Osteocyte (in vitro differentiated cells): ENCODE measurements at regions not wholly inside any gene's neighbourhood (a gene's known extent, or its start where the extent isn't known, plus 50 kb on each side); places are given as distances from the start of the nearest gene placed in this dataset.
A peak's percentile ranks its signal among the peaks of the same experiment; 100 is the strongest.

ENCODE experiments used
- DNase-seq: peaks from one replicate; pipeline ENCODE4 v3.0.0; 2021; ENCODE audit warnings: mixed read lengths; ENCODE audit not compliant: unreplicated experiment; ENCODE audit errors: extremely low spot score
- H3K27ac Mint-ChIP-seq: one replicate; pipeline ENCODE4 v1.8.0; 2021; ENCODE audit warnings: mild to moderate bottlenecking, mixed read lengths; ENCODE audit not compliant: unreplicated experiment
- H3K27me3 Mint-ChIP-seq: one replicate; pipeline ENCODE4 v1.8.0; 2021; ENCODE audit warnings: mixed read lengths; ENCODE audit not compliant: unreplicated experiment
- H3K36me3 Mint-ChIP-seq: one replicate; pipeline ENCODE4 v1.8.0; 2021; ENCODE audit warnings: mixed read lengths; ENCODE audit not compliant: unreplicated experiment
- H3K4me1 Mint-ChIP-seq: one replicate; pipeline ENCODE4 v1.8.0; 2021; ENCODE audit warnings: mixed read lengths; ENCODE audit not compliant: unreplicated experiment
- H3K4me3 Mint-ChIP-seq: one replicate; pipeline ENCODE4 v1.8.0; 2021; ENCODE audit warnings: mild to moderate bottlenecking, moderate library complexity, mixed read lengths; ENCODE audit not compliant: unreplicated experiment
- H3K9me3 Mint-ChIP-seq: one replicate; pipeline ENCODE4 v1.8.0; 2021; ENCODE audit warnings: mixed read lengths; ENCODE audit not compliant: unreplicated experiment
- TF ChIP-seq, protein P1 (sequence below): fragments of 200-600 bp; sonication (generic); IDR thresholded peaks from 2 replicates; pipeline ENCODE4 v1.5.0; 2021; ENCODE audit warnings: antibody characterized with exemption, mild to moderate bottlenecking, moderate library complexity

GRCh38 chr11:29183301-29183700, 833.5 kb downstream of the KCNA4 start:
- Mint-ChIP-seq H3K36me3 (no peaks in the 10 kb centered on the region), H3K4me3 (no peak overlapping the region), H3K9me3 (no peaks in the 10 kb centered on the region), H3K27ac (no peak overlapping the region), H3K4me1 (peaks cover 14% of the 10 kb centered on the region), H3K27me3 (no peaks in the 10 kb centered on the region)
- TF ChIP-seq, protein P1, sequence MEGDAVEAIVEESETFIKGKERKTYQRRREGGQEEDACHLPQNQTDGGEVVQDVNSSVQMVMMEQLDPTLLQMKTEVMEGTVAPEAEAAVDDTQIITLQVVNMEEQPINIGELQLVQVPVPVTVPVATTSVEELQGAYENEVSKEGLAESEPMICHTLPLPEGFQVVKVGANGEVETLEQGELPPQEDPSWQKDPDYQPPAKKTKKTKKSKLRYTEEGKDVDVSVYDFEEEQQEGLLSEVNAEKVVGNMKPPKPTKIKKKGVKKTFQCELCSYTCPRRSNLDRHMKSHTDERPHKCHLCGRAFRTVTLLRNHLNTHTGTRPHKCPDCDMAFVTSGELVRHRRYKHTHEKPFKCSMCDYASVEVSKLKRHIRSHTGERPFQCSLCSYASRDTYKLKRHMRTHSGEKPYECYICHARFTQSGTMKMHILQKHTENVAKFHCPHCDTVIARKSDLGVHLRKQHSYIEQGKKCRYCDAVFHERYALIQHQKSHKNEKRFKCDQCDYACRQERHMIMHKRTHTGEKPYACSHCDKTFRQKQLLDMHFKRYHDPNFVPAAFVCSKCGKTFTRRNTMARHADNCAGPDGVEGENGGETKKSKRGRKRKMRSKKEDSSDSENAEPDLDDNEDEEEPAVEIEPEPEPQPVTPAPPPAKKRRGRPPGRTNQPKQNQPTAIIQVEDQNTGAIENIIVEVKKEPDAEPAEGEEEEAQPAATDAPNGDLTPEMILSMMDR: no peak
- DNase-seq: no peak

DNA sequence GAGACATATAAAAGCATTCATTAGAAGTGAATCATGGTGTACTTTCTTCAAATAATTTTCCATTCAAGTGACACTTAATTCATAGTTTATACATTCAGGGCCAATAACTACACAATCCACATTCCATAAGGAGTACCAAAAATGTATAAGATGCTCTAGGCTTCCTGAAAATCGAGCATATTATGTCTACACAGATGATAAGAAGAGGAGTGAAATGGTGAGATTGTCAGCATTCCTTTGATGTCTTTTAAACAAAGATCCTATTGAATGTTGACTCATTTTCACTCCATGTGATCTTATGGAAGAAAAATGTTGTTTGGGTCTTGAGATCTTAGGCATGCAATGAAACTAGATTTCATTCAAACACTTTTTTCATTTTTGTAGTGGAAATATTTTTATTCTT, 843.2 kb downstream of the KCNA4 start:
- DNase-seq: no peak
- Mint-ChIP-seq H3K4me1 (peaks cover 36% of the 10 kb centered on the region), H3K9me3 (no peaks in the 10 kb centered on the region), H3K4me3 (no peak overlapping the region), H3K27me3 (no peaks in the 10 kb centered on the region), H3K27ac (peak overlapping the region; percentile 86), H3K36me3 (no peaks in the 10 kb centered on the region)
- TF ChIP-seq, protein P1: no peak

DNA sequence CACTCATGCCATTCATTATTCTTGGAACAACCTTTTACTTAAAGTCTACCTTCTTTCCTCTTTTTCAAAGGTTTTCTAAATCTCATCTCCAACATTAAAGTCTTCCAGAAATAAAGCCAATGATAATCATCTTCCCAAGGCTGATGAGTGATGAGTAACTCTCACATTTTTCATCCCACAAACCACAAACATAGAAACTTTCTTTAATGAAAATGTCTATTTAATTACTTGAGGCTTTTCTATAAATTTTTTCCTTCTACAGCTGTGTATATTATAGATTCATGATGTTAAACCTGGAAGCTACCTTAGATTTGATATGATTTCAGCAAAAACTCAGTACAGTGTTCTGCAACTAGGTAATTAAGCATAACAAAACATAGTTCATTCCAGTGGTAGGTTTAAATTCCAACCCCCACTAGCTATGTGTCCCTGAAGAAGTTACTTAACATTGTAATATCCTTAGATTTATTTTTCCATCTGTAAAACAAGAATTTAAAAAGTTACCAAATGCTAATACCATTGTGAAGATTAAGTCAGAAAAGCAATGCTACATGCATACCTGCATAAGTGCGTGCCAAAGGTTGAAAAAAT, 845.4 kb downstream of the KCNA4 start:
- TF ChIP-seq, protein P1: no peak
- Mint-ChIP-seq H3K9me3 (no peaks in the 10 kb centered on the region), H3K4me3 (no peak overlapping the region), H3K36me3 (no peaks in the 10 kb centered on the region), H3K27ac (no peak overlapping the region), H3K27me3 (no peaks in the 10 kb centered on the region), H3K4me1 (peaks cover 38% of the 10 kb centered on the region)
- no peak for DNase-seq

- Mint-ChIP-seq H3K9me3 (no peaks in the 10 kb centered on the region), H3K4me1 (peaks cover 5% of the 10 kb centered on the region), H3K27ac (no peak overlapping the region), H3K36me3 (no peaks in the 10 kb centered on the region), H3K4me3 (no peak overlapping the region), H3K27me3 (no peaks in the 10 kb centered on the region)
- DNase-seq: no peak
- TF ChIP-seq, protein P1: no peak
Observed at GRCh38 chr11:29166306-29166705, 850.5 kb downstream of the KCNA4 start.

DNA sequence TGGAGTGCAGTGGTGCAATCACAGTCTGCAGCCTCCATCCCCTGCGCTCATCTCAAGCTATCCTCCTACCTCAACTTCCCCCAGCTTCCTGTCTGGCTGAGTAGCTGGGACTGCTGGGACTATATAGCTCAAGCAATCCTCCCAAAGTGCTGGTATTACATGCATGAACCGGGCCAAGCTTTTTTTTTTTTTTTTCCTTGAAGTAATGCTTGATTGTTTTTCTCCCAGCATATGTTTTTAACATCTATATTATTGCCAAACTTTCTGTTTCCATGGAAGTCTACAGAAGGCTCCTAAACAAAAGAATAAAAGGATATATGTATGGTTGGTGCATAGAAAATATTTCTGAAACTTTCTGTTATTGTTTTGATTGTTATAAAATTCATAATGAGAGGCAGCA, 853.6 kb downstream of the KCNA4 start:
- Mint-ChIP-seq H3K27me3 (no peaks in the 10 kb centered on the region), H3K36me3 (no peaks in the 10 kb centered on the region)

More for the DNA sequence above, 853.6 kb downstream of the KCNA4 start:
- TF ChIP-seq, protein P1: no peak
- Mint-ChIP-seq H3K27ac (no peak overlapping the region), H3K4me3 (no peak overlapping the region), H3K4me1 (peaks cover 4% of the 10 kb centered on the region), H3K9me3 (no peaks in the 10 kb centered on the region)
- no peak for DNase-seq
